Adrenal gland (tissue), 5 donors: ENCODE measurements at regions not wholly inside any gene's neighbourhood (a gene's known extent, or its start where the extent isn't known, plus 50 kb on each side); places are given as distances from the start of the nearest gene placed in this dataset.

Experiments used
- CTCF ChIP-seq, 6 experiments: fragments of 450-650 bp in 4 of 6; fragments of 200-600 bp in 2 of 6; sonication (generic) in 1 of 6; IDR thresholded peaks; 1 replicate in 5 of 6; 2 replicates in 1 of 6; pipeline versions ENCODE4 v1.5.1 to v1.8.0; 2016 to 2021; ENCODE audit warnings: antibody characterized with exemption in 6 of 6, mild to moderate bottlenecking in 2 of 6, moderate library complexity in 1 of 6
- POLR2A ChIP-seq, 2 donors: fragments of 450-650 bp; IDR thresholded peaks; one replicate each; pipeline ENCODE4 v1.6.1; 2017; ENCODE audit warnings: antibody characterized with exemption in 2 of 2, mild to moderate bottlenecking in 2 of 2, moderate library complexity in 1 of 2
- donor health status: DM: no; HTN: no; CAD: no.

- TF ChIP-seq CTCF (IDR thresholded peaks at IDR 0.05) (no peak), POLR2A (IDR thresholded peaks at IDR 0.05) (no peak)
Measured at GRCh38 chr7:156104501-156105336, 292.5 kb upstream of the SHH start.
